ELR (cell line): ENCODE measurements at regions not wholly inside any gene's neighbourhood (a gene's known extent, or its start where the extent isn't known, plus 50 kb on each side); places are given as distances from the start of the nearest gene placed in this dataset.

Experiments
- DNase-seq: peaks from one replicate; pipeline ENCODE4 v3.0.0-alpha.2; 2015; ENCODE audit warnings: low read depth

GRCh38 chr2:16019617-16020351, 79.4 kb downstream of the MYCN start:
- no peak for DNase-seq

GRCh38 chr2:16019060-16019480, 78.7 kb downstream of the MYCN start:
- no peak for DNase-seq

- no peak for DNase-seq
These were observed 78.1 kb downstream of the MYCN start for GRCh38 chr2:16018277-16019059.

GRCh38 chr2:16016282-16016681, 75.9 kb downstream of the MYCN start:
- no peak for DNase-seq

- DNase-seq = no peak
These were observed 75.5 kb downstream of the MYCN start for GRCh38 chr2:16015903-16016265.

GRCh38 chr2:16015210-16015902, 75.0 kb downstream of the MYCN start:
- DNase-seq = no peak

- no peak for DNase-seq
These were observed 74.5 kb downstream of the MYCN start for GRCh38 chr2:16014802-16015201.

GRCh38 chr2:16014041-16014787, 73.9 kb downstream of the MYCN start:
- DNase-seq = no peak

- no peak for DNase-seq
These were observed 73.1 kb downstream of the MYCN start for GRCh38 chr2:16013359-16013911.

- DNase-seq = no peak
These were observed 72.4 kb downstream of the MYCN start for GRCh38 chr2:16012626-16013358.

GRCh38 chr2:16012029-16012596, 71.8 kb downstream of the MYCN start:
- DNase-seq = no peak

- no peak for DNase-seq
These were observed 71.2 kb downstream of the MYCN start for GRCh38 chr2:16011621-16011960.

- no peak for DNase-seq
These were observed 70.7 kb downstream of the MYCN start for GRCh38 chr2:16010951-16011620.

- no peak for DNase-seq
These were observed 69.7 kb downstream of the MYCN start for GRCh38 chr2:16010011-16010410.

- no peak for DNase-seq
These were observed 69.2 kb downstream of the MYCN start for GRCh38 chr2:16009560-16009959.

GRCh38 chr2:16008856-16009255, 68.5 kb downstream of the MYCN start:
- no peak for DNase-seq

GRCh38 chr2:16008331-16008850, 68.0 kb downstream of the MYCN start:
- DNase-seq = no peak

- no peak for DNase-seq
These were observed 67.0 kb downstream of the MYCN start for GRCh38 chr2:16007167-16007934.

GRCh38 chr2:16006537-16007166, 66.3 kb downstream of the MYCN start:
- DNase-seq = no peak
